ENCODE measurements at regions not wholly inside any gene's neighbourhood (a gene's known extent, or its start where the extent isn't known, plus 50 kb on each side); places are given as distances from the start of the nearest gene placed in this dataset.

GRCh38 chr7:125088555-125088954 is 158.9 kb upstream of the POT1 start:
- TF ChIP-seq CTCF (IDR thresholded peaks at IDR 0.05) (no peak), POLR2A (IDR thresholded peaks at IDR 0.05) (no peak)
